GM23338 (cell line): ENCODE measurements at regions not wholly inside any gene's neighbourhood (a gene's known extent, or its start where the extent isn't known, plus 50 kb on each side); places are given as distances from the start of the nearest gene placed in this dataset.

Experiments
- CREB1 ChIP-seq: fragments of 250-450 bp; sonication (Bioruptor Pico); IDR thresholded peaks from 2 replicates; pipeline ENCODE4 v1.5.0; 2020; ENCODE audit warnings: low read depth, mild to moderate bottlenecking, moderate library complexity
- CTCF ChIP-seq, 2 experiments: fragments of 200-600 bp in 1 of 2; sonication (generic) in 1 of 2; conservative IDR thresholded peaks; 2 replicates each; pipeline versions ENCODE4 v1.5.1 to v1.6.1; 2016 to 2017; ENCODE audit warnings: antibody characterized with exemption in 2 of 2, low read depth in 2 of 2, mild to moderate bottlenecking in 2 of 2, moderate library complexity in 1 of 2
- ETS1 ChIP-seq: IDR thresholded peaks from 2 replicates; pipeline ENCODE4 v1.6.1; 2016; ENCODE audit warnings: antibody characterized with exemption
- EZH2 ChIP-seq: fragments of 200-600 bp; sonication (generic); IDR thresholded peaks from one replicate; pipeline ENCODE4 v1.8.0; 2017; ENCODE audit warnings: antibody characterized with exemption, mild to moderate bottlenecking, low read depth; ENCODE audit not compliant: unreplicated experiment
- EZH2phosphoT487 ChIP-seq: fragments of 200-600 bp; sonication (generic); IDR thresholded peaks from one replicate; pipeline ENCODE4 v1.8.1; 2018; ENCODE audit warnings: antibody characterized with exemption; ENCODE audit not compliant: unreplicated experiment
- JUNB ChIP-seq: IDR thresholded peaks from one replicate; pipeline ENCODE4 v1.6.1; 2016; ENCODE audit warnings: antibody characterized with exemption; ENCODE audit not compliant: unreplicated experiment
- NANOG ChIP-seq: IDR thresholded peaks from 2 replicates; pipeline ENCODE4 v1.6.1; 2016; ENCODE audit warnings: antibody characterized with exemption, borderline replicate concordance
- POLR2AphosphoS5 ChIP-seq: IDR thresholded peaks from 2 replicates; pipeline ENCODE4 v1.6.1; 2016; ENCODE audit warnings: antibody characterized with exemption, low read depth
- ZNF114 ChIP-seq: fragments of 250-450 bp; sonication (Bioruptor Pico); IDR thresholded peaks from 2 replicates; pipeline ENCODE4 v1.5.0; 2020; ENCODE audit warnings: mild to moderate bottlenecking, moderate library complexity
- ZNF331 ChIP-seq: fragments of 250-450 bp; sonication (Bioruptor Pico); IDR thresholded peaks from 2 replicates; pipeline ENCODE4 v1.5.0; 2020; ENCODE audit warnings: low read depth, mild to moderate bottlenecking, moderate library complexity
- TF ChIP-seq, protein P1 (sequence below): IDR thresholded peaks from one replicate; pipeline ENCODE4 v1.6.1; 2018; ENCODE audit warnings: antibody characterized with exemption; ENCODE audit not compliant: unreplicated experiment

DNA sequence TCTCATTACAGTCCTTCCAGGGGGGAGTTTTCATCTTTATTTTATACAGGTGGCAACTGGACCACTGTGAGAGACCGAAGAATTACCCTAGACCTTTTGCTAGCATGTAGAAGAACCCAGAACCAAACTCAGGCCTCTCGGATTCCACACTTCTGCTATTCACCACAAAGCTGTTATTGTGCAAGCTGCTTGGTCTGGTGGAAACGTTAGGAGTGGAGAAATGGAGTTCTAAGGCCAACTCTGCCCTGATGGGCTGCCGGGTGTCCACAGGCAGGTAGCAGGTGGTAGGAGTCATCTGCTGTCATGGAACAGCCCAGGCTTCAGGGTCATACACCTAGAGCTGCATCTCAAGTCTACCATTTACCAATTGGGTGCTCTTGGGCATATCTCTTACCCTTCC lies 218.8 kb downstream of the BCL11A start:
- no peak for TF ChIP-seq EZH2phosphoT487
- no peak for TF ChIP-seq CTCF (conservative IDR thresholded peaks at IDR 0.05; ENCODE audit: low read depth in 2 of 2)
- TF ChIP-seq POLR2AphosphoS5, result no peak
- no peak for TF ChIP-seq EZH2
- TF ChIP-seq CREB1, result no peak
- no peak for TF ChIP-seq ZNF331 (CRISPR knock-in tag)
- TF ChIP-seq JUNB, result no peak
- TF ChIP-seq, protein P1, sequence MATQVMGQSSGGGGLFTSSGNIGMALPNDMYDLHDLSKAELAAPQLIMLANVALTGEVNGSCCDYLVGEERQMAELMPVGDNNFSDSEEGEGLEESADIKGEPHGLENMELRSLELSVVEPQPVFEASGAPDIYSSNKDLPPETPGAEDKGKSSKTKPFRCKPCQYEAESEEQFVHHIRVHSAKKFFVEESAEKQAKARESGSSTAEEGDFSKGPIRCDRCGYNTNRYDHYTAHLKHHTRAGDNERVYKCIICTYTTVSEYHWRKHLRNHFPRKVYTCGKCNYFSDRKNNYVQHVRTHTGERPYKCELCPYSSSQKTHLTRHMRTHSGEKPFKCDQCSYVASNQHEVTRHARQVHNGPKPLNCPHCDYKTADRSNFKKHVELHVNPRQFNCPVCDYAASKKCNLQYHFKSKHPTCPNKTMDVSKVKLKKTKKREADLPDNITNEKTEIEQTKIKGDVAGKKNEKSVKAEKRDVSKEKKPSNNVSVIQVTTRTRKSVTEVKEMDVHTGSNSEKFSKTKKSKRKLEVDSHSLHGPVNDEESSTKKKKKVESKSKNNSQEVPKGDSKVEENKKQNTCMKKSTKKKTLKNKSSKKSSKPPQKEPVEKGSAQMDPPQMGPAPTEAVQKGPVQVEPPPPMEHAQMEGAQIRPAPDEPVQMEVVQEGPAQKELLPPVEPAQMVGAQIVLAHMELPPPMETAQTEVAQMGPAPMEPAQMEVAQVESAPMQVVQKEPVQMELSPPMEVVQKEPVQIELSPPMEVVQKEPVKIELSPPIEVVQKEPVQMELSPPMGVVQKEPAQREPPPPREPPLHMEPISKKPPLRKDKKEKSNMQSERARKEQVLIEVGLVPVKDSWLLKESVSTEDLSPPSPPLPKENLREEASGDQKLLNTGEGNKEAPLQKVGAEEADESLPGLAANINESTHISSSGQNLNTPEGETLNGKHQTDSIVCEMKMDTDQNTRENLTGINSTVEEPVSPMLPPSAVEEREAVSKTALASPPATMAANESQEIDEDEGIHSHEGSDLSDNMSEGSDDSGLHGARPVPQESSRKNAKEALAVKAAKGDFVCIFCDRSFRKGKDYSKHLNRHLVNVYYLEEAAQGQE, result no peak
- no peak for TF ChIP-seq NANOG
- no peak for TF ChIP-seq ZNF114 (CRISPR knock-in tag)
- TF ChIP-seq ETS1, result no peak
